GM18505 (cell line): ENCODE measurements at regions not wholly inside any gene's neighbourhood (a gene's known extent, or its start where the extent isn't known, plus 50 kb on each side); places are given as distances from the start of the nearest gene placed in this dataset.
"Not testable (repeated sequence)": the region's sequence is repeated elsewhere in the genome, so short reads cannot be mapped to it uniquely, and the experiment has no call there.

Source experiments
- ATAC-seq: cut with Tn5 transposase; IDR thresholded peaks from one replicate; pipeline ENCODE4 v1.9.1; 2021; ENCODE audit not compliant: unreplicated experiment
- POLR2A ChIP-seq: IDR thresholded peaks from 4 replicates; pipeline ENCODE4 v1.6.1; 2011; ENCODE audit warnings: borderline replicate concordance; ENCODE audit not compliant: insufficient read depth, insufficient read length; ENCODE audit errors: extremely low read depth

DNA sequence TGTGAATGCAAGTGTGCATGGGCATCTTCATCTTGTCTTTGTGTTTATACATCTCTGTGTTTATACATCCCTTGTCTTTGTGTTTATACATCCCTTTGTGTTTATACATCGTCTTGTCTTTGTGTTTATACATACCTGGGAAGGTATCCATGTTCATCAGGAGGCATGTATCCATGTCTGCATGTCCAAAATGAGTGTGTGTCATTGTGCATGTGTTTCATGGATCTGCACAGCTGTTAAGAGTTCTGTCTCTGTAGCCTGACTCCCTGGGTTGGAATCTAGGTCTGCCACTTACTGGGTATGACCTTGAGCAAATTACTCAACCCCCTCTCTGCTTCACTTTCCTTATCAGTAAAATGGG is 50.1 kb upstream of the SIRPA start:
- TF ChIP-seq POLR2A = no peak
- ATAC-seq = no peak

DNA sequence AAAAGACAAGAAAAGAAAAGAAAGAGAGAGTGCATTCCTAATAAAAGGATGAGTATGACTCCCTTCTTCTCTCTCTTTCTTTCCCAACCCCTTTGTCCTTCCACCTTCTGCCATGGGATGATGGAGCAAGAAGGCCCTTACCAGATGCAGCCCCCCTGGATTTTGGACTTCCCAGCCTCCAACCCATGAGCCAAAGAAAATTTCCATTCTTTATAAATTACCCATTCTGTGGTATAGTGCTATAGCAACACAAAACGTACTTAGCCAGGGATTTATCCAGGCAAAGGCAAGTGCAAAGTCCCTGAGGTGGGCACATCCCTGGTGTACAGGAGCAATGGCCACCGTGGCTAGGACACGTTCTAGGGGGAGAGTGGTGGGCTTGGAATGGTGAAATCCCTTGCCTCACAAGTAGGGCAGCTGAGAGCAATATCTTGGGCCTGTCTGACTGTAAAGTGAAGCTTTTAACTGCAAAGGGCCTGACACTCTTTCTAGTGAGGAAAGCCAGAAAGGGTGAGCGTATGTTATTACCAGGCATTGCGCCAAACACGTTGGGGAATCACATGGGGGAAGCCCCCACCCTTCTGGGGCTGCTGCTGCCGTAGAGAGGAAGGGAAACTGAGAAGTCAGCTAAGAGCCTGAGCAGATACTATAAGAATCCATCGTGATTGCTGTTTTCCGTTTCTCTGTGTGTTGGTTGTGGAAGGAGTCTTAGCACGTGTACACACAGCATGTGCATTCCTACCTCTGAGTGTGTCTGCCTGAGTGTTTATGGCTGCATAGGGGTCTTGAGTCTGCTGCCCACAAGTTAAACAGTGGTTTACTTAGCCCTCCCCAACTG is 50.7 kb upstream of the SIRPA start:
- peak; percentile 95 for ATAC-seq

DNA sequence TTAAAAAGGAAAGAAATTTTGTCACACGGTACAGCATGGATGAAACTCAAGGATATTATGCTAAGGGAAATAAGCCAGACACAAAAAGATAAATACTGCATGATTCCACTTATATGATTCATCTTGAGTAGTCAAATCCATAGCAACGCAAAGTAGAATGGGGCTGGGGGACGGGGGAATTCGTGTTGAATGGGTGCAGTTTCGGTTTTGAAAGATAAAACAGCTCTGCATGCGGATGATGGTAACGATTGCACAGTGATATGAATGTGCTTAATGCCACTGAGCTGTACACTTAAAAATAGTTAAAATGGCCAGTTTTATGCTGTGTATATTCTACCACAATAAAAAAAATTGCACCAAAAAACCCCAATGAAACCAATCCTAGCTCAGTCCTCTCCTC is 52.9 kb upstream of the SIRPA start:
- no peak for ATAC-seq
- no peak for TF ChIP-seq POLR2A

More for the DNA sequence above, 50.7 kb upstream of the SIRPA start:
- TF ChIP-seq POLR2A = no peak

DNA sequence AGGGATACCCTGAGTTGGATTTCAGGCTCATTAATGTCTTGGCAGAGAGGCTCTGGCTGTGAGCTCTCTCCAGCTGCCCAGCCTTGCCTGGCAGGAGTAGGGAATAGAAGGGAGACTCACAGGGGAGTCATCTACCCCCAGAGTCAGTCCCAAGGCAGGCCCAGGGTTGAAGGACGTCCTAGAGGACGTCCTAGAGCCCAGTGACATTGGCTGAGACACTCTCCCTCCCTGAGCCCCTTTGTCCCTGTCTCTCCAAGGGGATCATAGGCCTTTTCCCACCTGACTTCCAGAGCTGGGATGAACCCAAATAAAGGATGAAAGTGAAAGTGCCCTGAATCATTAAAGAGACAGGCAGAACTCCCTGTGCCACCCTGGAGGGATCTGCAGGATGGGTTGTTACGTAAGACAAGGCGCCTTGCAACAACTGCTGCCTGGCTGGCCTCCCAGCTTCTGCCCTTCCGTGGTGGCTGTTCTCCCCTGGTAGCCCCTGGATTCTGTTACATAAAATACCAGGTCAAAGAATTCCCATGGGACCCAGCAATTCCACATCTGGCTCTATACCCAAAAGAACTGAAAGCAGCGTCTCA is 53.6 kb upstream of the SIRPA start:
- TF ChIP-seq POLR2A = no peak
- no peak for ATAC-seq

DNA sequence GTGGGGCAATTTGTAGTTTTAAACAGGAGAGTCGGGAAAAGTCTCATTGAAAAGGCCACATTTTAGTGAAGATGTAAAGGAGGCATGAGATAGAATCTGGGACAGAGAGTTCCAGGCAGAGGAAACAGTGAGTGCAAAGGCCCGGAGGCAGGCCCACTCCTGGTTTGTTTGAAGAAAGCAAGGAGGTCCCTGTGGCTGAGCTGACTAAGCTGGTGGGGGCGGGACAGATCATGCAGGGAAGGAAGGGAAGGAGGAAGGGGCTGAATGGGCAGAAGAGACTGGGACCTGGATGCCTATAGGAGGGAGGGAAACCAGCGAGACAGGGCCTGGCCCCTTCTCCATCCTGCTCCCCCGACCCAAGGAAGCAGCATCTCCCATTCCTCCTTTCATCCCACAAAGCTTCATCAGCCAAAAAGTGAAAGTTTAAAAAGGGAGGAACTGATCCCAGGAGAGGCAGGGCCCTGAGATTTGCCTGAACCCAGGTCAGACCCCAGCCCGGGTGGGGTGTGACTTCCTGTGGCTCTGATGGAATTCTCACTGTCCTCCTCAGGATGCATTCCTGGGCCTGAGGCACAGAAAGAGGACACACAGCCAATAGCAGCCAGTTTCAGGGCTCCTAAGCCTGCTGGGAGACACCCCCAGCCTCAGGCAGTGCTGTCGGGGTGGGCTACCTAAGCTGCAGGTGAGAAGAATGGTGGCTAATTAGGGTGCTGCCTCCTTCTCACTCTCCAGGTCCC is 54.2 kb upstream of the SIRPA start:
- no peak for ATAC-seq
- TF ChIP-seq POLR2A = no peak

DNA sequence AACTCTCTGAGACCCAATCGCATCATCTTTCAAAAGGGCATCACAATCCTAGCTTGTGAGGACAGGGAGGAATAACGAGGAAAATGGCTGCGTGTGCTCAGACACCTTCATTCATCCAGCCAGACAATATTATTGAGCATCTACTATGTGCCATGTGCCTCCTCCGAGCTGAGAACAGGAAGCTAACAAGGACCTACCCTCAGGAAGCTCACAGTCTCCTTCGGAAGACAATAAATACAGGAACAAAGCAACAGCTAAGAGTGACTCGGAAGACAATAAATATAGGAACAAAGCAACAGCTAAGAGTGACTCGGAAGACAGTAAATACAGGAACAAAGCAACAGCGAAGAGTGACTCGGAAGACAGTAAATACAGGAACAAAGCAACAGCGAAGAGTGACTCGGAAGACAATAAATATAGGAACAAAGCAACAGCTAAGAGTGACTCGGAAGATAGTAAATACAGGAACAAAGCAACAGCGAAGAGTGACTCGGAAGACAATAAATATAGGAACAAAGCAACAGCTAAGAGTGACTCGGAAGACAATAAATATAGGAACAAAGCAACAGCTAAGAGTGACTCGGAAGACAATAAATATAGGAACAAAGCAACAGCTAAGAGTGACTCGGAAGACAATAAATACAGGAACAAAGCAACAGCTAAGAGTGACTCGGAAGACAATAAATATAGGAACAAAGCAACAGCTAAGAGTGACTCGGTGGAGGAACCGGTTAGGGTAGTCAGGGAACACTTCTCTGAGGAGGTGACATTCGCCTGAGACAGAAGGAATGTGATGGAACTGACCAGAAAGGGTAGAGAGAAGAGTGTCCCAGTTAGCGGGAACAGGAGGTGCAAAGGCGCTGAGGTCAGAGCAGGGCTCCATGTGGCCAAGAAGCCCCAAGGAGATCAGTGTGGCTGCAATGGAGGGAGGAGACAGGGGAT is 55.6 kb upstream of the SIRPA start:
- ATAC-seq = not testable (repeated sequence)

DNA sequence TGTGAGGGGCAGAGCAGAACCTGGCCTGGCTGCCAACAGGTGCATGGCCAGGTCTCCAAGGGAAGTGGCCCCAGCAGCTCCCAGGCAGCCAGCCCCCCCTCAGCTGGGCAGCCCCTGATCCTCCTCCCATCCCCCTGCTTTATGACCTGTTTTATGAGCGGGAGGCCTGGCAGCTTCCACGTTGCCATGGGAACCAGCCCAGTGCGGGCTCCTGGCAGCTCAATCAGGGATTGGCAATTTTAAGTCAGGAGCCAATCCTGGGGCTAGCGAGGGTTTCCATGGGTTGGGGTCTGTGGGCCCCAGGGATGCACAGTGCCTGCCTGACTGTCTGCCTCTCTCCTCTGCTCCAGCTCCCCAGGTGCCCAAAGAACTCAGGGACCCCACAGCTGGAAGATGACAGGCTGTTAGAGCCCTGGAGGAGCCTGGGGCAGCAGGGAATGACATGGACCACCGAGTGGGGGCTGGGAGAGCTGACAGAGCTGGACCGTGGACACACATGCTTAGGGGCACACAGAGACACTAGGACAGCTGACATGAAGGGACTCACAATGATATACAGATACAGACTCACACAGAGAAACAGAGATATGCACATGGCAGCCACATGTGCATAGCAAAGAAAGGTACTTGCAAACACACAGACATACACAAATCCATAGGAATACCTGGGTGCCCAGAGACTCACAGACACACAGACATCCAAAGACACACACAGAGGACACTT is 56.5 kb upstream of the SIRPA start:
- no peak for TF ChIP-seq POLR2A
- ATAC-seq = no peak

DNA sequence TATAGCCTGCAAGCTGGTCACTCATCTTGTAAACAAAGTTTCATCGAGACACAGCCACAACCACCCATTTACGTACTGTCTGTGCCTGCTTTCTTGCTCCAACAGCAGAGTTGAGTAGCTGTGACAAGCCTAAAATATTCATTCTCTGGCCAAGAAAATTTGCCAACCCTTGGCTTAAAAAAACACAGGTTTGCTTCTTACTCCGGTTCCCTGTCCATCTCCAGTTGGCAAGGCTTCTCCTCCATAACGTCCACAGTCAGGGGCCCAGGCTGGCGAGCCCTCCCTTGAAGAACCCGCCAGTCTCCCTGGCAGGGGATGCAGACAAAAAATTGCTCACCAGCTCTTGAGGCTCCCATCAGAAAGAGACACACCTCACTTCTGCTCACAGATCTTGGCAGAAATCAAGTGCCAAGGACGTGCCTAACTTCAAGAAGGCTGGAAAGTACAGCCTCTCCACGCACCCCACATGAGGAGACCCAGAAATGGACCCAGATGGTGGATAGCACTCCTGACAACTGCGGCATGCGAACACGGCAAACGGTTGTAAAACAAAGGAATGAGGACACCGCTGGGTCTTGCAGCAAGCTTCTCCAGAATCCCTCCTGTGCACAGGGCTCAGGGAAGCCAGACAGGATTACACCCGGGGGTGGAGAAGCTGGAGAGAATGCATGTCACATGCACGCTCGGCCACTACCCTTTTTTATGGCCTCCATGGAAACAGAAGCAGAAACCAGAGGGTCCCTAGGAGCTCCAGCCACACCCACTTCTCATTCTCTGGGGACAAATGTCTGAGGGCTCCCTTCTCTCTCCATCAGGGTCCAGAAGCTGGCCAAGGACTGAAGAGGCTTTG is 59.8 kb upstream of the SIRPA start:
- ATAC-seq = no peak
- TF ChIP-seq POLR2A = no peak

DNA sequence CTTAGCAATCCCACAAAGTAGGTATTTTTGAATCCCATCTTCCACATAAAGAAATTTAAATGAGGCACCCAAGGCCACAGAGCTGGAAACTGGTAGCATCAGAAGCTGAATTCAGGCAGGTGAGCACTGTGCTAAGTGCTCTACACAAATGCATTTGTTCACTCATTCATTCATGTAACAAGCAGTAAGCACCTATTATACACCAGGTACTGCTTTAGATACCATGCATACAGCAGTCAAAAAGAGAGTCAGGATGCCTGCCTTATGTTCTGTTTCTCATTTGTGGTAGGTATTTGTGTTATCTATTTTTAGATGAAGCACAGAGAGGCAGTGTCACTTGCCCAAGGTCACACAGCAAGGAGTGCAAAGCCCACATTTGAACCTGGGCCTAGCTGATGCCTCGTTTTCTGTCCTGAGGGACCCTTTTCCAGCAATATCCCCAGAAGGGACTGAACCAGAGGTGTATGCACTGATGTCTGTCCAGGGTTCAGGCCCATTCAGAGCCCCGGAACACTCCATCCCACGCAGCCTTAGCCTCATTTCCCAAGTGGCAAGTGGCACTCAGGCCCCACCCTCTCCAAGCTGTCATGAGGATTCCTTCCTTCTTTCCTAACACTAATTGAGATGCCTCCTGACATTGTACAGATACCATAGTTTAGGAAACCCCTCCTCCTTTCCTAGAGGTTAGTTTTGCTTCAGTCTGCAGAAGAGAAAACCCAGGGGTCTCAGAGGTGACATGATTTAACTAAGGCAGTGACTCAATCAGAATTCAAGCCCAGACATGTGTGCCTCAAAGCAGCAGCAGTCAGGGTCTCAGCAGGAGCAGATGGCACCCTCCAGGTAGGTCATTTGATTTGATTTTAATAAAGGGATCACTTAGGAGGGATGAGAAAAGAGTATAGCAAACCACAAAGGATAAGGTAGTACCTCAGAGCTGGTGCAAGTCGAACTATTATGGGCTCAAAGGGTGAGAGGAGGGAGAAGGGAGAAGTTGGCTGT is 61.2 kb upstream of the SIRPA start:
- no peak for TF ChIP-seq POLR2A
- ATAC-seq = no peak

DNA sequence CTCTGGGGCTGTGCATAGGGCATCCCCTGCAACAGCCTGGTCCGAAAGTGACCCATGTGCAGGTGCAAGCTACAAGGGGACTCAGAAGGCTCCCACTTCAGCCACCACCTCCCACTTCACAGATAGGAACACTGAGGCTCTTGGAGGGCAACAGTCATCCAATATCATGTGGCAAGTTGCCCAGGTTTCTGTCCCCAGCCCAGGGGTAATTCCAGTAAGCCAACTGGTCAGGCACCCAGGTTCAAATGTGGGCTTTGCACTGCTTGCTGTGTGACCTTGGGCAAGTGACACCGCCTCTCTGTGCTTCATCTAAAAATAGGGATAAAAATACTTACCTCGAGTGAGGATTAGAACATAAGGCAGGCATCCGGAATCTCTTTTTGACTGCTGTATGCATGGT is 62.0 kb upstream of the SIRPA start:
- TF ChIP-seq POLR2A = no peak
- no peak for ATAC-seq

DNA sequence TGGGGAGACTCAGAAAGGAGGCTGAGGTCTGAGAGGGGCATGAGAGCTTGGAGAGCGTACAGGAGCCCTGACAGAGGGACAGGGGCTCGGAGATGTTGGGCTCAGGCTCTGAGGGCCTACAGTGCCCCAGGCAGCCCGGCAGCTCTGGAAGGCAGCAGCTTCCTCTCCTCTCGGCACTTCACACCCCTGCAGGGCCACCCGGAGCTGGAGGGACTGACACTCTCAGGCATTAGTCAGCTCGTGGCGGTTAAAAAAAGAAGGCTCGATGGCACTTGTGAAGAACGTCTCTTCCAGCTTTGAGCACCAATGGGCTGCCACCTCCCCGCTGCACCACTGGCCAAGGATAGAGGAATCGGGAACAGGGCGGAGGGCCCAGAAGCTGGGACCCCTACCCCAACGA is 62.6 kb upstream of the SIRPA start:
- TF ChIP-seq POLR2A = no peak

More for the DNA sequence above, 62.6 kb upstream of the SIRPA start:
- ATAC-seq = no peak
